Adrenal gland (tissue), 5 donors: ENCODE measurements at regions not wholly inside any gene's neighbourhood (a gene's known extent, or its start where the extent isn't known, plus 50 kb on each side); places are given as distances from the start of the nearest gene placed in this dataset.

ENCODE experiments used
- POLR2A ChIP-seq, 2 donors: fragments of 450-650 bp; IDR thresholded peaks; one replicate each; pipeline ENCODE4 v1.6.1; 2017; ENCODE audit warnings: antibody characterized with exemption in 2 of 2, mild to moderate bottlenecking in 2 of 2, moderate library complexity in 1 of 2
- TF ChIP-seq, protein P1 (sequence below), 6 experiments: fragments of 450-650 bp in 4 of 6; fragments of 200-600 bp in 2 of 6; sonication (generic) in 1 of 6; IDR thresholded peaks; 1 replicate in 5 of 6; 2 replicates in 1 of 6; pipeline versions ENCODE4 v1.5.1 to v1.8.0; 2016 to 2021; ENCODE audit warnings: antibody characterized with exemption in 6 of 6, mild to moderate bottlenecking in 2 of 6, moderate library complexity in 1 of 6
- donor health status: DM: no; HTN: no; CAD: no.

GRCh38 chr9:124198948-124199347 lies 58.8 kb upstream of the NEK6 start:
- TF ChIP-seq, protein P1, sequence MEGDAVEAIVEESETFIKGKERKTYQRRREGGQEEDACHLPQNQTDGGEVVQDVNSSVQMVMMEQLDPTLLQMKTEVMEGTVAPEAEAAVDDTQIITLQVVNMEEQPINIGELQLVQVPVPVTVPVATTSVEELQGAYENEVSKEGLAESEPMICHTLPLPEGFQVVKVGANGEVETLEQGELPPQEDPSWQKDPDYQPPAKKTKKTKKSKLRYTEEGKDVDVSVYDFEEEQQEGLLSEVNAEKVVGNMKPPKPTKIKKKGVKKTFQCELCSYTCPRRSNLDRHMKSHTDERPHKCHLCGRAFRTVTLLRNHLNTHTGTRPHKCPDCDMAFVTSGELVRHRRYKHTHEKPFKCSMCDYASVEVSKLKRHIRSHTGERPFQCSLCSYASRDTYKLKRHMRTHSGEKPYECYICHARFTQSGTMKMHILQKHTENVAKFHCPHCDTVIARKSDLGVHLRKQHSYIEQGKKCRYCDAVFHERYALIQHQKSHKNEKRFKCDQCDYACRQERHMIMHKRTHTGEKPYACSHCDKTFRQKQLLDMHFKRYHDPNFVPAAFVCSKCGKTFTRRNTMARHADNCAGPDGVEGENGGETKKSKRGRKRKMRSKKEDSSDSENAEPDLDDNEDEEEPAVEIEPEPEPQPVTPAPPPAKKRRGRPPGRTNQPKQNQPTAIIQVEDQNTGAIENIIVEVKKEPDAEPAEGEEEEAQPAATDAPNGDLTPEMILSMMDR (IDR thresholded peaks at IDR 0.05) = no peak
- TF ChIP-seq POLR2A (IDR thresholded peaks at IDR 0.05) = no peak
